G401.6 (cell line): ENCODE measurements at regions not wholly inside any gene's neighbourhood (a gene's known extent, or its start where the extent isn't known, plus 50 kb on each side); places are given as distances from the start of the nearest gene placed in this dataset.

Experiments
- FAIRE-seq: peaks from 2 replicates; lab custom pipeline; 2012; peaks lifted over from hg19 to GRCh38; lab: Jason Lieb, UNC

GRCh38 chr2:220057916-220058315, 430.5 kb downstream of the SLC4A3 start:
- FAIRE-seq: no peak

- FAIRE-seq: no peak
Measured at GRCh38 chr2:220064111-220065030, 436.9 kb downstream of the SLC4A3 start.

GRCh38 chr2:220065581-220065980, 438.2 kb downstream of the SLC4A3 start:
- FAIRE-seq: no peak

GRCh38 chr2:220068846-220069245, 441.4 kb downstream of the SLC4A3 start:
- no peak for FAIRE-seq

- no peak for FAIRE-seq
Measured at GRCh38 chr2:220070349-220070748, 442.9 kb downstream of the SLC4A3 start.

GRCh38 chr2:220071696-220072095, 444.3 kb downstream of the SLC4A3 start:
- no peak for FAIRE-seq

- FAIRE-seq: no peak
Measured at GRCh38 chr2:220072669-220073220, 445.3 kb downstream of the SLC4A3 start.

- no peak for FAIRE-seq
Measured at GRCh38 chr2:220075835-220076234, 448.4 kb downstream of the SLC4A3 start.

- no peak for FAIRE-seq
Measured at GRCh38 chr2:220076734-220077133, 449.3 kb downstream of the SLC4A3 start.

- FAIRE-seq: no peak
Measured at GRCh38 chr2:220077488-220077887, 450.1 kb downstream of the SLC4A3 start.

- FAIRE-seq: no peak
Measured at GRCh38 chr2:220078439-220078838, 451.0 kb downstream of the SLC4A3 start.

- FAIRE-seq: no peak
Measured at GRCh38 chr2:220079595-220079994, 452.2 kb downstream of the SLC4A3 start.

- no peak for FAIRE-seq
Measured at GRCh38 chr2:220081171-220081570, 453.7 kb downstream of the SLC4A3 start.

- FAIRE-seq: no peak
Measured at GRCh38 chr2:220090050-220090449, 462.6 kb downstream of the SLC4A3 start.

- no peak for FAIRE-seq
Measured at GRCh38 chr2:220096406-220096805, 469.0 kb downstream of the SLC4A3 start.

GRCh38 chr2:220101980-220102379, 474.6 kb downstream of the SLC4A3 start:
- FAIRE-seq: no peak

- no peak for FAIRE-seq
Measured at GRCh38 chr2:220103596-220103995, 476.2 kb downstream of the SLC4A3 start.

GRCh38 chr2:220104871-220105351, 477.5 kb downstream of the SLC4A3 start:
- no peak for FAIRE-seq

- FAIRE-seq: no peak
Measured at GRCh38 chr2:220106065-220106464, 478.6 kb downstream of the SLC4A3 start.

- FAIRE-seq: no peak
Measured at GRCh38 chr2:220107380-220107791, 480.0 kb downstream of the SLC4A3 start.

GRCh38 chr2:220114443-220114842, 487.0 kb downstream of the SLC4A3 start:
- FAIRE-seq: no peak

- FAIRE-seq: no peak
Measured at GRCh38 chr2:220117025-220117424, 489.6 kb downstream of the SLC4A3 start.

GRCh38 chr2:220120041-220120440, 492.6 kb downstream of the SLC4A3 start:
- FAIRE-seq: no peak

- no peak for FAIRE-seq
Measured at GRCh38 chr2:220123751-220124150, 496.3 kb downstream of the SLC4A3 start.
